ENCODE measurements at regions not wholly inside any gene's neighbourhood (a gene's known extent, or its start where the extent isn't known, plus 50 kb on each side); places are given as distances from the start of the nearest gene placed in this dataset.

GRCh38 chr2:217273162-217273561 is 413.3 kb upstream of the TNP1 start:
- no peak overlapping the region for H3K4me3 ChIP-seq (ENCODE audit: low read depth in 1 of 2, low read length in 1 of 2)
- no peaks in the 10 kb centered on the region for H3K4me1 ChIP-seq (ENCODE audit: control insufficient read depth in 1 of 2, insufficient read depth in 1 of 2, low read depth in 1 of 2, low read length in 1 of 2)
- no peaks in the 10 kb centered on the region for H3K36me3 ChIP-seq
- TF ChIP-seq, protein P1, sequence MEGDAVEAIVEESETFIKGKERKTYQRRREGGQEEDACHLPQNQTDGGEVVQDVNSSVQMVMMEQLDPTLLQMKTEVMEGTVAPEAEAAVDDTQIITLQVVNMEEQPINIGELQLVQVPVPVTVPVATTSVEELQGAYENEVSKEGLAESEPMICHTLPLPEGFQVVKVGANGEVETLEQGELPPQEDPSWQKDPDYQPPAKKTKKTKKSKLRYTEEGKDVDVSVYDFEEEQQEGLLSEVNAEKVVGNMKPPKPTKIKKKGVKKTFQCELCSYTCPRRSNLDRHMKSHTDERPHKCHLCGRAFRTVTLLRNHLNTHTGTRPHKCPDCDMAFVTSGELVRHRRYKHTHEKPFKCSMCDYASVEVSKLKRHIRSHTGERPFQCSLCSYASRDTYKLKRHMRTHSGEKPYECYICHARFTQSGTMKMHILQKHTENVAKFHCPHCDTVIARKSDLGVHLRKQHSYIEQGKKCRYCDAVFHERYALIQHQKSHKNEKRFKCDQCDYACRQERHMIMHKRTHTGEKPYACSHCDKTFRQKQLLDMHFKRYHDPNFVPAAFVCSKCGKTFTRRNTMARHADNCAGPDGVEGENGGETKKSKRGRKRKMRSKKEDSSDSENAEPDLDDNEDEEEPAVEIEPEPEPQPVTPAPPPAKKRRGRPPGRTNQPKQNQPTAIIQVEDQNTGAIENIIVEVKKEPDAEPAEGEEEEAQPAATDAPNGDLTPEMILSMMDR (IDR thresholded peaks at IDR 0.05) = no peak
- H3K27ac ChIP-seq = no peak overlapping the region
- H3K27me3 ChIP-seq = peaks cover 4% of the 10 kb centered on the region
- no peaks in the 10 kb centered on the region for H3K9me3 ChIP-seq

GRCh38 chr2:217271813-217272212 is 411.9 kb upstream of the TNP1 start:
- Histone ChIP-seq H3K27me3 (peaks cover 4% of the 10 kb centered on the region), H3K36me3 (no peaks in the 10 kb centered on the region)
- TF ChIP-seq, protein P1 (IDR thresholded peaks at IDR 0.05) = no peak

GRCh38 chr2:217270485-217271121 is 410.7 kb upstream of the TNP1 start:
- H3K4me1 ChIP-seq (ENCODE audit: control insufficient read depth in 1 of 2, insufficient read depth in 1 of 2, low read depth in 1 of 2, low read length in 1 of 2) = no peaks in the 10 kb centered on the region
- H3K27me3 ChIP-seq = peaks cover 4% of the 10 kb centered on the region
- H3K27ac ChIP-seq = no peak overlapping the region

More at GRCh38 chr2:217271813-217272212, 411.9 kb upstream of the TNP1 start:
- H3K4me1 ChIP-seq (ENCODE audit: control insufficient read depth in 1 of 2, insufficient read depth in 1 of 2, low read depth in 1 of 2, low read length in 1 of 2) = no peaks in the 10 kb centered on the region
- H3K4me3 ChIP-seq (ENCODE audit: low read depth in 1 of 2, low read length in 1 of 2) = no peak overlapping the region
- H3K27ac ChIP-seq = no peak overlapping the region
- H3K9me3 ChIP-seq = no peaks in the 10 kb centered on the region

DNA sequence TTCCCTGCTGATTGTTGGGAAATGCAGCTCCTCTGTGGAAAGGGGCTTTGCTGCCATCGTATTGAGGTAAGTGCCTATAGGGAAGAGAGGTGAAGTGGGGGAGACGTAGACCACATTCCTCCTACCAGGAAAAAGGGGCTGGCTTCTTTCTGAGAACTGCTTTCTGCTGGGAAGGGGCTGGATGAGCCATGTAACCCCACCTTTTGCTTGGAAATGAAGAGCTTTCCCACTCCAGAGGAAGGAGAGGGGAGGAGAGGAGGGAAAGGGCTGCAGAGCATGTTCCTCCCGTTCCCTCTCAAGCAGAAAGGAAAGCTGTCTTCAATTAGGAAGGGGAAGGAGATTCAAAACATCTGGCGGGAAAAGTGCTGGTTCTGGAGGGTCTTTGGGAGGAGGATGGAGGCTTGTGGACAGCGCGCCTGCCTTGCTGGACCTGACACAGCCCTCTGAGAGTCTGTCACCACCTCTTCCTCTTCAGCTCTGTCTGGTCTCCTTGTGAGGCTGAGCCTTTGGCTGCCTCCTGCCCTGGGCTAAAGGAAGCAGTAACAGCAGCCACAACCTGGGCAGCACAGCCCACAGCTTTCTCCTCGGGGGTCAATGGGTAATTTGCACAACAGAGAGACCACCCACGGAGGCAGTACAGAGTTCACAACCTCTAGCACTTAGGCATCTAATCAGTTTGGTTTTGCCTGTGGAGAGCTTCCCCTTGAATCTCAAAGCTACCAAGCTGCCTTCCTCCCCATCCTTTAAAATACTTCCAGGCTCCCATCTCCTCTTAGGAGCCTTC is 410.0 kb upstream of the TNP1 start:
- no peaks in the 10 kb centered on the region for H3K4me1 ChIP-seq (ENCODE audit: control insufficient read depth in 1 of 2, insufficient read depth in 1 of 2, low read depth in 1 of 2, low read length in 1 of 2)
- TF ChIP-seq, protein P1 (IDR thresholded peaks at IDR 0.05) = no peak
- no peak overlapping the region for H3K27ac ChIP-seq
- no peaks in the 10 kb centered on the region for H3K9me3 ChIP-seq
- H3K27me3 ChIP-seq = peaks cover 4% of the 10 kb centered on the region
- no peak overlapping the region for H3K4me3 ChIP-seq (ENCODE audit: low read depth in 1 of 2, low read length in 1 of 2)
- no peaks in the 10 kb centered on the region for H3K36me3 ChIP-seq

More at GRCh38 chr2:217270485-217271121, 410.7 kb upstream of the TNP1 start:
- H3K9me3 ChIP-seq = no peaks in the 10 kb centered on the region
- no peak overlapping the region for H3K4me3 ChIP-seq (ENCODE audit: low read depth in 1 of 2, low read length in 1 of 2)
- TF ChIP-seq, protein P1 (IDR thresholded peaks at IDR 0.05) = no peak
- H3K36me3 ChIP-seq = no peaks in the 10 kb centered on the region

DNA sequence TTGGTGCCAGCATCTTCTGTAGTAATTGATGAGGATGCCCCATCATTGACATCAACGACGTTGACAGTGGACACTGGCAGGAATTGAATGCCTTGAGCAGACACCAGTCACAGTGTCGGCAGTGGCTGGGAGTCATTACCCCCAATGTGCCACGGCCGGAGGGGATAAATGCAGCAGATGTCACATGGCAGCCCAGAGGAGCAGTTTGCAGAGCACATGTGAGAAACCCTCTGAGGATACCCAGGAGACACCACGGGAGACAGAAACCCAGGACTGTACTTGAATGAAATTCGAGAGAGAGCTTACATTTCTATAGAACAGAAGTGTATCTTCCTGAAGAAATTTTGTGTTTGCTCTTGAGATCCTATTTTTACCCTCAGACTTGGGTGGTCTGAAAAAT is 409.1 kb upstream of the TNP1 start:
- TF ChIP-seq, protein P1 (IDR thresholded peaks at IDR 0.05) = no peak
- no peaks in the 10 kb centered on the region for H3K4me1 ChIP-seq (ENCODE audit: control insufficient read depth in 1 of 2, insufficient read depth in 1 of 2, low read depth in 1 of 2, low read length in 1 of 2)

More for the DNA sequence above, 409.1 kb upstream of the TNP1 start:
- H3K36me3 ChIP-seq = no peaks in the 10 kb centered on the region
- no peak overlapping the region for H3K27ac ChIP-seq
- H3K9me3 ChIP-seq = no peaks in the 10 kb centered on the region
- peaks cover 4% of the 10 kb centered on the region for H3K27me3 ChIP-seq
- H3K4me3 ChIP-seq (ENCODE audit: low read depth in 1 of 2, low read length in 1 of 2) = no peak overlapping the region

All from neutrophil (primary cell).